ENCODE measurements at regions not wholly inside any gene's neighbourhood (a gene's known extent, or its start where the extent isn't known, plus 50 kb on each side); places are given as distances from the start of the nearest gene placed in this dataset.

DNA sequence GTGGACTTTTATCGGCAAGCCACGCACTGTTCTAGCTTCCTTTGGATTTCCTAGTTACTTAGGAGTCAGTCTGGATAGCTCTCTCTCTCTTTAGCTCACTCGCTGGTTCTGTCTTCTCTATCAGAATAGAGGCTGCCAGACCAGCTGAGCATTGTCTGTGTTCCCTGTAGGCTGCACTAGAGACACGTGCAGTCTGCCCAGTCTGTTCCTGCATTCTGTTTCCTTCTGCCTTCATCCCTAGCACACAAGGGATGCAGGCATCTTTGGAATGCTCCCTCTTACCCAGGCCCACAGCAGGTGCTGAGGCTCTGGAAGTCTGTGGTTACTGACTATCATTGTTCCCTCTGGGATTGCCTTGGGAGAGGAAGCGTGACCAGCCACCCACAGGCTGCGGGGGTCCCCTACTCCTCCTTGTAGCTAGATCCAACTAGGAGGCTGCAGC, 322.8 kb downstream of the ZNF621 start:
- in situ Hi-C loops (cut with MboI; ENCODE audit: low sequenced_read_pairs) = no loop called here

DNA sequence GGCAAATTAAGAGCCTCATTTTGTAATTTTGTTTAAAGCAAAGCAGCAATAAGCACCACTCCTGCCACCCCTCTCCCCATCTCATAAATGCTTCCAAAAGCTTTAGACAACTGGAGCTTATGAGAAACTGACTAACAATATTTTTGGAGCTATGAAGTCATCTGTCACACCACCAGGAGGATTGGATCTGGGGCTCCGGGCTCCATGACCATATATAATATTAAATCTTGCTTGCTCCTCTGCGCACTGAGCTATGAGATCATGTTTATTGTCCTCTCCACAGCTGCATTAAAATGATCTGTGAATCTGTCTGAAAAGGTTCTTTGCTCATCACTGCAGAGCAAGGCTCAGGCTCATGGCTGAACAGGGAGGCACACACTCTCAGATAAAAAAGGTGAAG, 323.7 kb downstream of the ZNF621 start:
- in situ Hi-C loops (cut with MboI; ENCODE audit: low sequenced_read_pairs) = no loop called here

DNA sequence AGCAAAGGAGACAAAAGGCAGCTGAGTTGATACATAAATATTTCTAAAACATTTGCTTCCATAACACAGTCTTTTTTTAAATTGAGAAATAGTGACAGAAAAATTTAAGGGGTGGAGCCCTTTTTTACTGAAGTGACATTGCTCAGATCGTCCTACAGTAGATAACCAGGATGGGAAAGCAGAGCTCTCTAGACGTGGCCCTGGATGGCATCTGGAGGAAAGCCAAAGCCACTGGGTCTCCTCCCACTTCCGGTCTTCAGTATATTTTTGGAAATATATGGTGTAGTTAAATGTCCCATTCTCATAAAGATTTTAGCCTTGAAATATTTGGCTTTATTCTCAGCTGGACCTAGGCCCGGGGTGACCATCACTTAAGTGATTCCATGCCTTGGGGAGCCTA, 326.1 kb downstream of the ZNF621 start:
- in situ Hi-C loops (cut with MboI; ENCODE audit: low sequenced_read_pairs) = no loop called here

DNA sequence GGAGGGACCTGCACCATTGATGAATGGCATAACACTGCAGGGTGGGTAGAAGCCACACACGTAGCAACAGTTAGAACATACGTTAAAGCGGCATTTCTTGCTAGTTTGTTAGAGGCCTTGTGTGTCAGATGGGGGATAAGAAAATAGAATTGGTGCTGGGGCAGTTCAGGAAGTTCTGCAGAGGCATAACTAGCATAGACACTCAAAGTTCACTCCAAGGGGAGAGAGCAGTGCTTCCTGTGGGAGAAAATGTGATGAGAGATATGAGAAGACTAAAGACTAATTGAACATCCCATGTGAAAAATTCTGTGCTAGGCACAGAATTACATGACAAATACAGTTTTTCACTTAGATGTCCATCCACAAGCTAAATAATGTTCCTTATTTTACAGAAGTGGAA, 327.1 kb downstream of the ZNF621 start:
- in situ Hi-C loops (cut with MboI; ENCODE audit: low sequenced_read_pairs) = no loop called here

DNA sequence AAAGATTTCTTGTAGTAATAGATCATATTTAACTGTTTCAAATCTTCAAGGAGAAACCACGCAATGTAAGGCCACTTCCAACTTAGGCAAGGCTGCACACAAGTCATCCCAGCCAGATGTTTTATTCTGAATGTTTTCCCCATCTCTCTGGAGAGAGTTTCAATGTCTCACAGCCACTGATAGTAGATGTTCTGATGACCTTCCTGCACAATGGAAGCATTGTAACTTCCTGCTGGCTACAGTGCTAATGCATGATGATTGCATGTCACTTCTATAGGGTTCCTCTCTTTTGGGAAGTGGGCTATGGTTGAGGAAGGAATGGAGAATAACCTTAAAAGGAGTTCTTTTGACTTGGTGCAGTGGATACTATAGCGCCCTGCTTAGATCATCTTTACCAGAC, 328.0 kb downstream of the ZNF621 start:
- in situ Hi-C loops (cut with MboI; ENCODE audit: low sequenced_read_pairs) = no loop called here

DNA sequence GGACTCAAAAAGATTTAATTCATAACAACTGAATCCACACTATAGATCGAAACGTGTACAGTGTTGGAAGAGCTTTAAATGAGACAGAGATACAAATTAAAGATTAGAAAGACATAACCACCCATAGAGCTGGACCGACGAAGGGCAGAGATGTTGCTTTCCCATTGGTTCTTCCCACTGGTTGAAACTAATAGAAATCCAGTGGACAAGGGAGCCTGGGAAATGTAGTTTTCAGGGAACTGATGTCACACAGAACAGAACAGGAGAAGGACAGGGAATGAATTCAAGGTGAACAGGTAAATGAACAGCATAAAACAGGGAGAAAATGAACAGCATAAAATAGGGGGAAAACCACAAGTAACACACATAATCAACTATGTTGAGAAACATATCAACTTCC, 328.7 kb downstream of the ZNF621 start:
- in situ Hi-C loops (cut with MboI; ENCODE audit: low sequenced_read_pairs) = no loop called here

DNA sequence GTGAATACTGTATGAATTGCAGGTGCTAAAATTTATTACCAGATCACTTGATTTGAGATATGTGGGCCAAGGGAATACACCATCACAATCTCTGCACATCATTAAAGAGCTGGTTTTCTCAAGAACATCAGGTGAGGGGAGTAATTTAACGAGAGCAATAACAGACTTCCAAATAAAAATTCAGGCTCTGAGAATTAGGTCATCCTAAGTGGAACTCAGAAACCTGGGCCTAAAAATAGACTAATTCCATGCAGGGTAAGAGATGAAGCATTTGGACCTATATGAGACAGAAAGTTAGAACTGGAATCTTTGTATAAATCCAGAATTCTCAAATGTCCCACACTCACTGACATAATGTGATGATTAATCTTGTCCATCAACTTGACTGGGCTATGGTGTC, 331.1 kb downstream of the ZNF621 start:
- in situ Hi-C loops (cut with MboI; ENCODE audit: low sequenced_read_pairs) = no loop called here

DNA sequence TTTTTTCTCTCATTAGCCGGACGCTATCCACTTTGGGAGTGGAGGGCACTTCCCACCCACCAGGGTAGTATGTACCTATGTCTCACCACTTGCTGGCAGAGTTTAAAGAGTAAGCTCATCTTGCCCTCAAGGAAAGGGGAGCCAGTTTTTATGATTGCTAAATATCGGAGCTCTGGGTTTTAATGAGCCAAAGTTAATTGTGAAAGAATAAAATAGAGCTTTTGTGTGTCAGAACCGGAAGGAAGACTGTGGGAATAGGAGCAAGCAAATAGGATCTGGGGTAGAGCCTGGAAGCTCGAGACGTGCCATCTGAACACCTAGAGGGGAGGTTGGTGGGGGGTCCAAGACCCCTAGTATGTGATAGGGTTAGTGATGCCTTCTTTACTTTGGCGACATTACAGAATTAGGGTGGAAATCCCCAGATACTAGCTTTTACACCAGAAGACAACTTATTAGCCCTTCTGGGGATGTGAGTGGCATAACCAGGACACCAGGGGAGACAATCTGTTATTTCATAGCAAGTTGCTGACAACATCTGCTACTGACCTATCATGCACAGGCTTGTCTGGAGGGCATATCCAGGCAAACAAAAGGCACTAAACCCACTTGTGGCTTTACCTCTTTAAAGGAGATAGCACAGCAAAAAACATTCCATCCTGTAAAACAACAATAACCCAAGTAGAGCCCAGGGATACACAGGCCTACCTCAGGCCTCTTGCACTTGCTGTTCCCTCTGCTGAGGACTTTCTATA, 333.8 kb downstream of the ZNF621 start:
- in situ Hi-C loops (cut with MboI; ENCODE audit: low sequenced_read_pairs) = no loop called here

DNA sequence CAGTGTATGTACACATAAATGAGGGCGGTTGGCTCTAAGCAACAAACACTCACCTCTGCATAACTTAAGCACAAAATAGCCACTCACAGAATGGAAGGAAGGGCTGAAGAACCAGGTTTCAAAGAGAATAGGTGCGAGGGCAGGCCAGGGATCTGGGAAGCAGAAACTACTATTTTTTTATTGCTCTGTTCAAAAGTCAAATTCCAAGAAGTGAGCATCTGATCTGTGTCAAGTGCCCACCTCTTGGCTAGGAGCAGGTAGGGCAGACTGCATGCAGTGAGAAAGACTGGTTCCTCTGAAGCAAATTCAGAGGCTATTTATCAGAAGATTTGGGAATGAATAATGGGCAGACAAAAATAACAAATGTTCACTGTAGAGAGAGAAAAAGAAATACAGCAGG, 336.4 kb upstream of the CTNNB1 start:
- in situ Hi-C loops (cut with MboI; ENCODE audit: low sequenced_read_pairs) = no loop called here

DNA sequence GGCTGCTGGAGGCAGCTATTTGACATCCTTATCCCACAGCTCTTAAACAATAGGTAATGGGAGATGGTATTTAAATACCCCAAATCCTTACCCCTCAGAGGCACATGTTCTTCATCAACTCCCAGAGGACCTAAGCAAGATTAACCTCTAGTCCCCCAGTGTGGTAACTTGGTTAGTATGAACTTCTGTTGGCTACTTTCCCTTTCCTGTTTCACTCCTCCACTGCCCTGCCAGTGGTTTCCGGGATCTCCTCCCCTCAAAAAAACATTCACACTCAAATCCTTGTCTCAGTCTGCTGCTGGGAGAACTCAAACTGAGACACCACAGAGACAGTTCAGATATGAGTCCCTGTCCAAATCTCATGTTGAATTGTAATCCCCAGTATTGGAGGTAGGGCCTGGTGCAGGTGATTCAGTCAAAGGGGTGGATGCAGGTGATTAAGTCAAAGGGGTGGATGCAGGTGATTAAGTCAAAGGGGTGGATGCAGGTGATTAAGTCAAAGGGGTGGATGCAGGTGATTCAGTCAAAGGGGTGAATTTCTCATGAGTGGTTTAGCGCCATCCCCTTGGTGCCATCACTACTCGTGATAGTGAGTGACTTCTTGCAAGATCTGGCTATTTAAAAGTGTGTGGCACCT, 335.0 kb upstream of the CTNNB1 start:
- in situ Hi-C loops (cut with MboI; ENCODE audit: low sequenced_read_pairs) = no loop called here

DNA sequence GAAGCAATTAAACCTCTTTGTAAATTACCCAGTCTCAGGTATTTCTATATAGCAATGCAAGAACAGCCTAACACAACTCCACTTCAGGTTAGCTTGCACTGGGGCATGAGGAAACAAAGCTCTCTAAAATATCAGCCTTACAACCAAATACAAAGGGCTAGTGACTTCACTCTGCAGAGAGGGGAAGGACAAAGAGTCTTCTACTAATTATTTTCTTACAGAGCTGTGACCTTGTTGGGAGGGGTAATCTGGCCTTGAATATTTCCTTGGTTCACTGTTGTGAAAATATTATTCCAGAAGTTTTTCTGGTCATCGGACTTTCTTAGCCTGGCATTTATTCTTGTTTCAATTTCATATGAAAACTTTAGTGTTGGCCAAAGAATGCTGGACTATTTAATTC, 334.4 kb upstream of the CTNNB1 start:
- in situ Hi-C loops (cut with MboI; ENCODE audit: low sequenced_read_pairs) = no loop called here

DNA sequence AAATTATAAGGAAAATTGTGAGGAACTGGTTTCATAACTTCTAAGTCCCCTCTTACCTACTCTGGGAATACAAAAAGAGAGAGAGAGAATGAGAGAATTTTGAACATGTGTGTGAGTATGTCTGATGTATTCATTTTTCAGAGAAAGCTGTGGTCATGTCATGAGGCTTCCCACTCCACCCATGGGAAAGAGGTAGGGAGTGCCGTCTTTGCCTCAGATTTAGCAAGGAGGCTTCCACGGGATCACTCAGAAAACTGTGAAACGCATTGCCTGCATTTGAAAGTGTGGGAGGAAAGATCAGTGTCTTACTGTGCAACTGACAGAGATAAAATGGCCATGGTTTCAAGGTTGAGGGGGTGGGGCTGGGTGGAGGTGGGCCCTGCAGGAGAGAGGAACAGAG, 331.5 kb upstream of the CTNNB1 start:
- in situ Hi-C loops (cut with MboI; ENCODE audit: low sequenced_read_pairs) = no loop called here

DNA sequence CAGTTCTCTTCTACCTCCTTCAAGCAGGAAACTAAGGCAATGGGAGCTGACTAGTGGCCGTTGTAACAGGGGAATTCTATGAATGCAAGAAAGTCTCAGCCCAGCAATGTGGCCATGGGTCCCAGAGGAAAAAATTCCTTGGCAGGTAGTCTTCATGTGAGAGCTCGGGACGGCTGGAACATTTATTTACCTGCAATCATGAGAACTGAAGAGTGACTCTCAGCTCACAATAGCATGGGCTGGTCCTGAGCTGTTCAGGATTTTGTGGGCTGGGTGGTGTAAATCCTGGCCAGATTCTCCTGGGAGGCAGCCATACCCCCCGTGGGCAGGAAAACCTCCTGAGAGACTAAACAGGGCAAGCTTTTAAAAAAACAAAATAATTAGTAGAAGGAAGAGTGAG, 330.3 kb upstream of the CTNNB1 start:
- in situ Hi-C loops (cut with MboI; ENCODE audit: low sequenced_read_pairs) = no loop called here

DNA sequence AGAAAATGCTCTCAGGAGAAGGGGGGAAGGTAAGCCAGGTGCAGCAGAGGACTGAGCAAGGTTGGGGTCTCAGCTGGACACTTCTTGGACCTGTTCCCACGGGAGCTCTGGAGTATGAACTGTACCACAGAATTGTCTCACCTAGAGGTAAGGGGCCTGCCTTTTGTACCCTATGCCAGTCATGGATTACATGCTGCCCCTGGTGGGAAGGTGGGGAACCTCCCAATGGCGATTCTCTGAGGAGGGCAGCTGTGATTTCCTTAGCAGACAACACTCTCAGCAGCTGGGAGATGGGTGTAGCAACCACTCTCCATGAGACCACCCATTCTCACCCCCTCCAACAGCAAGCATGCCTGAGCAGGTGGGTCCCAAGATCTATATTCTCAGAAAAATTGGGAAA, 329.4 kb upstream of the CTNNB1 start:
- in situ Hi-C loops (cut with MboI; ENCODE audit: low sequenced_read_pairs) = no loop called here

DNA sequence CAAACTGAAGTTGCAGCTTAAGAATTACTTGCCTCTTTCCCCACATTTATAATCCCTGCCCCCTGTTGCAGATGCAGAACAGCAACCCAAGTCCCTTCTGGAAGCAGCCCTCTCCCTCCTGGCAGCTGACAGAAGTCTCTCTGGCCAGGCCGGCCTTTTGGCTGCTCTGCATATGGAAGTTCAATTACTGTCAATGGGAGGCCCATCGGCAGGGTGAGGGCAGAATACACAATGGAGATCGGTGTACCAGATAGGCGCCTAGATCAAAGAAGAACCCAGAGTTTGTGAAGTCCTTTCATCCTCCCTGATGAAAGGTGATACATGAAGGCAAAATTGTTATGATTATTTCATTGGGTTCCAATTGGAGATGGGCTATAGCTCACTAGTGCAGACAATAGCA, 327.9 kb upstream of the CTNNB1 start:
- in situ Hi-C loops (cut with MboI; ENCODE audit: low sequenced_read_pairs) = no loop called here

DNA sequence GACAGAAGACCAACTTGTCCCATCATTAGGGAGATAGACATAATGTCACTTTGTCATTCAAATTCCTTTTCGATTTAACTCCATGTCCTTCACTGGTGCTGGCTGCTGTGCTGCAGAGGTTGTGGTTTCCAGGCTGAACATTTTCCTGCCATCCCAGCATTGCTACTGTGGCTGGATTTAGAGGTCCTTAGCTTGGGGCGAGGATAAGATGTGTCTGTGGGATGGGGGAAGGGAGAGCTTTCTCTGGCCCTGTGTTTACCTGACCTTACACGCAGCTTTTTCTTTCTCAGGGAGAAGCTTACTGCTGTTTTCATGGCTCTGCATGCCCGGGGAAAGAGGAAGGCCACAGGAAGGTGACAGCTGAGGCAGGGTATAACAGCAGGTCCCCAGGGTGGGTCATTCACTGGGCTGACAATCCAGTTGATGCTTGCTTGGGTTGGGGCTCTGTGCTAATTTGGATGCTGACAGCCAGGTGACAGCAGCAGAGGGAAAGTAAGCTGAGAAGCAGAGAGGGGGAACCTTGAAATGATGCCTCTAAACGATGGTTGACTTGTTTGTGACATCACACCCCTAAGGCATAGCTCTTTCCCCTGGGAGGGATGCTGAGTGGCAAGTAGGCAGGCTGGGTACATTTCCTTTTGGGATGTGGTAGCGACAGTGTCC, 326.9 kb upstream of the CTNNB1 start:
- in situ Hi-C loops (cut with MboI; ENCODE audit: low sequenced_read_pairs) = no loop called here

DNA sequence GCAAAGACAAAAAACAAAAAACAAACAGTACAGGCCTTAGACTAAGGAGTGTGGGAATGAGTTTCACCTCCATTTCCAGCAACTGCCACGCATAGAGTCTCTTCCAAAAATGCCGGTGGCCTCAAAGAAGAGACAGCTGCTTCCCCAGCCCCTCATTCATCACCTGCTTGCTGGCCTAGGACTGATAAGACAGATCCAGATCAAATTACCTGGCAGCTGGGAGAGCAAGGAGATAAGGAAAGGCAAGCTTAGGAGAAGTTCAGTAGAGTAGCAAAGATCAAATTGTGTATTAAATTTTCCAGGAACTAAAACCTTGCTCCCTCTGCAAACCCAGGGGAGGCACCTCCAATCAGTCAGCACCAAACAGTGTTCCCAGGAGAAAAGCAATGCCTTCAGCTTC, 325.8 kb upstream of the CTNNB1 start:
- in situ Hi-C loops (cut with MboI; ENCODE audit: low sequenced_read_pairs) = no loop called here

DNA sequence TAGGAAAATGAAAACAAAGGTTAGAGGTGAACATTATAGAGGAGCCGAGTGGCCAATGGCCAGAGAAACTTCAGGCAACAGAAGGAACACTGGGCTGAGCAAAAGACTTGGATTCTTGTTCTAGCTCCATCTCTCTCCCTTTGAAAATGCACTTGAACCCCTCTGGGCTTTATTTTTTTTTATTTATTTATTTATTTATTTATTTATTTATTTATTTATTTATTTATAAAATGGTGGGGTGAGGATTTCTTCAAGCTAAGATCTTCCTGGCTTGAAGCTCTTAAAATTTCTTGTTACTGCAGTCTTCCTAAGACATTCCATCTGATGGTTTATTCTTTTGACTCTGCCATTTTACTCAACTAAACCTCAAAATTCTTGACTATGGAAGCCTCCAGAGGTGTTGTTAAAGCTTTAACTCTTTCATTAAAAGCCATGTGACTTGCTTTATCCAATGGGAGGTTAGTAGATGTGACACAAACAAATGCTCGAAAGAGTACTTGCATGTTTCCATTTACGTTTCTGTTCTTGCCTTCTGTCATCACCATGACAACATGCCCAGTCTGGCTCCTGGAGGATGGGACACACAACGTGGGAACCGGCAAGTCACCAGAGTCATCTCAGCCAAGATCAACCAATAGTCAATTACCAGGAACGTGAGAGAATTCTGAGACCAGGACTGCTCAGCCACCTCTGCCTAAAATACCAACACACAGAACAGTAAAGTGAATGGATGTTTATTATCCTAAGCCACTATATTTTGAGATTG, 325.2 kb upstream of the CTNNB1 start:
- in situ Hi-C loops (cut with MboI; ENCODE audit: low sequenced_read_pairs) = no loop called here

DNA sequence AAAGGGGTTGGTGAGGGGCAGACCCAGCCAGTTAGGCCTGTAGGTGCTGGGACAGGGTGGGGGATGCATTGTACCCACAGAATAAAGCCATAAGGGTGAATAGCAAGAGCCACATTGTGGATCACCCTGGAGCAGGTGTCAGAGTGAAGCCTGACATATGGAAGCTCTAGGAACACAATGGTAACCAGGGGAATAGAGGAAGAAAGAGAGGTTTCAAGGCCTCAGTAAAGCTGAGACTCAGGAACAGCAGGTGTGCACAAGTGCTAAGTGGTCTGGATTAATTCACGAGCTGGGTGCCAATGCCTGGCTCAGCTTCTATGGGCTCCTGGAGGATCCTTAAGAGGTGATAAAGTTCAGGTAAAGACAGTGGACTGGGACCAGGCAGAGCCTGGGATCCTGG, 323.7 kb upstream of the CTNNB1 start:
- in situ Hi-C loops (cut with MboI; ENCODE audit: low sequenced_read_pairs) = no loop called here

DNA sequence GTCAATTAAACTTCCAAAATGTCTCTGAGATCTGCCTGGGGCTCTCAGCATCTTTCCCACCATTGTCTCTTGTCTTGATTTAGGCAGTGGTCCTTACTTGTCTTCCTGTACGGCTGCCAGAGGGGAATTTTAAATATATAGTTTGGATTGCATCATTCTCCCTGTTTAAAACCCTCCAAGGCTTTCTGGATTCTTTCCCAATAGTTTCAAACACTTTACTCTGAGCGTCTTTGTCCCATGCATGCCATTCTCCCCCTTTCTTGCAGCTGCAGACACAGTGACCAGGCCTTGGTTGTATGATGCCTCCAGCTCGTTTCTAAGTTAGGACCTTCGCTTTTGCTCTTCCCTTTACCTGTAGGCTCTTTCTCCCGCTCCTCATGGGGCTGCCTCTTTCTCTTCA, 323.3 kb upstream of the CTNNB1 start:
- in situ Hi-C loops (cut with MboI; ENCODE audit: low sequenced_read_pairs) = no loop called here

DNA sequence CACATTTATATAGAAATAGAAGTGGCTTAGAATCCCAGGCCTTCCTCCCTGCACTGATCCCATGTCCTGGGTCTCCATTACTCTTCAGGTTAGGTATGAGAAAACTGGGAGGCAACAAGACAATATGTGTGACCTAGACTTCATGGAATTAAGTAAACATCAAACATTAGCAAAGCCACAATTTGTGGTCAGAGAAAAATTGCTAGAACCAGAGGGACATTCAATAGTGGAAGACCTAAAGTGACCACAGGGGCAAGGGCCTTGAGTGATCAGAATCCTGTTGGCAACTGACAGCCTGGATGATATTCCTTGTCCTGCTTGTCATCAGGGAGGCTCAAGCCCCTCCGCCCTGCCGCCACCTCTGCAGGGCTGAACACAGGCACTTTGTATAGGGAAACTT, 322.8 kb upstream of the CTNNB1 start:
- in situ Hi-C loops (cut with MboI; ENCODE audit: low sequenced_read_pairs) = no loop called here

All from HL-60/S4 treated with phorbol 12-myristate 13-acetate at 8.2 ng/mL for 4 days and 3 days (cell line).